ENCODE measurements at regions not wholly inside any gene's neighbourhood (a gene's known extent, or its start where the extent isn't known, plus 50 kb on each side); places are given as distances from the start of the nearest gene placed in this dataset.

DNA sequence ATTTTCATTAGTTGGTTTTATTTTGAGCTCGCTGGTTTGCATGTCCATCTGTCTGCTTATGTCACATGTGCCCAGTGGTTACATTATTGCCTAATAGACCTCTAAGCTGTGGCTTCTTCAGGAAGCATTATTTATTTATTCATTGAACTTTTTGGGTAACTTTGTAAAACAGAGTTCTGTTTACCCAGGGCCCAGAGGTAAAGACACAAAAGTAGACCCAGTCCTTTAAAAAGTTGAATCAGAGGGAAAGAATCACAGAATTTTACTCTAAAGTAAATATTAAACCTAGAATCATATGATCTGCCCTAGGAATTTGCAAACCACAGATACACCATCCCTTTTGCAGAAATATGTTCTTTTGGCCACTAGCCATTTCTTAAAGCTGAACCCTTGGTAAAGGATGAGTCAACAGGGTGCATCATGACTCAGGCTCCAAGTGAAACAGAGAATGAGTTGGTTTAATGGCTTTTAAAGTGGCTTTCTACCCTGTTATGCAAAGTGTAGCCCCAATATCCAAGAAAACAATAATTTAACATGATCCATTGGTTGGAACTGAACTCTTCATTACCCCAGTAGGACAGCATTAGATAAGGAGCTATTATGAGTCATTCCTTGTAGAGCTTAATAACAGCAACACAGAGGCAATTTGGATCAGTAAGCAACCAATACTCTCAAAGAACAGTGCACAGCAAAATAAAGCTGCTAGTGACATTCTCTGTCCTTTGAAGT is 236.3 kb downstream of the KCNJ2 start:
- Histone ChIP-seq H3K9me3 (no peaks in the 10 kb centered on the region), H3K4me3 (no peak overlapping the region), H3K4me1 (replicated peaks) (no peaks in the 10 kb centered on the region), H3K27me3 (replicated peaks; ENCODE audit: insufficient read depth) (no peaks in the 10 kb centered on the region), H3K27ac (no peak overlapping the region), H3K36me3 (no peaks in the 10 kb centered on the region)
- 83% methylated on average over 1 of the region's 1 CpG for WGBS
- TF ChIP-seq POLR2AphosphoS5 (IDR thresholded peaks at IDR 0.05) (no peak), POLR2A (IDR thresholded peaks at IDR 0.05) (no peak)
- TF ChIP-seq, protein P1, sequence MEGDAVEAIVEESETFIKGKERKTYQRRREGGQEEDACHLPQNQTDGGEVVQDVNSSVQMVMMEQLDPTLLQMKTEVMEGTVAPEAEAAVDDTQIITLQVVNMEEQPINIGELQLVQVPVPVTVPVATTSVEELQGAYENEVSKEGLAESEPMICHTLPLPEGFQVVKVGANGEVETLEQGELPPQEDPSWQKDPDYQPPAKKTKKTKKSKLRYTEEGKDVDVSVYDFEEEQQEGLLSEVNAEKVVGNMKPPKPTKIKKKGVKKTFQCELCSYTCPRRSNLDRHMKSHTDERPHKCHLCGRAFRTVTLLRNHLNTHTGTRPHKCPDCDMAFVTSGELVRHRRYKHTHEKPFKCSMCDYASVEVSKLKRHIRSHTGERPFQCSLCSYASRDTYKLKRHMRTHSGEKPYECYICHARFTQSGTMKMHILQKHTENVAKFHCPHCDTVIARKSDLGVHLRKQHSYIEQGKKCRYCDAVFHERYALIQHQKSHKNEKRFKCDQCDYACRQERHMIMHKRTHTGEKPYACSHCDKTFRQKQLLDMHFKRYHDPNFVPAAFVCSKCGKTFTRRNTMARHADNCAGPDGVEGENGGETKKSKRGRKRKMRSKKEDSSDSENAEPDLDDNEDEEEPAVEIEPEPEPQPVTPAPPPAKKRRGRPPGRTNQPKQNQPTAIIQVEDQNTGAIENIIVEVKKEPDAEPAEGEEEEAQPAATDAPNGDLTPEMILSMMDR (IDR thresholded peaks at IDR 0.05) = no peak
- intact Hi-C loops (cut with DNase I) = no loop called here
- no peak for DNase-seq (ENCODE audit: low spot score)

DNA sequence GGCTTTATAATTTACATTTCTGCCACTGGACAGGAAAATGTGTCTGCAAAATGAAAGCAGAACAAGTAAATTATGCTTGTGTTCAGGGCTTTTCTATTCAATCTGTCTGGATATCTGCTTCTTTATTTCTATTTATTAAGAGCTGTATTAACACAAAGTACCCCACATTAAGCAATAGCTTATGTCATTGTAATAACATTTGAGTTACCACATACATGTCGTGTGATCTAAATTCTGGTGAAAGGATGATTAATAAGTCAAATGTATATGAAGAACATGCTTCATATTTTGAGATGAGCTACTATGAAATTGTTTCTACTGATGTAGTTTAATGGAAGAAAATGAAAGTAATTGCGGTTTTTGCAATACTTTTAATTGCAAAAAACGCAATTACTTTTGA is 238.2 kb downstream of the KCNJ2 start:
- Histone ChIP-seq H3K27me3 (replicated peaks; ENCODE audit: insufficient read depth) (no peaks in the 10 kb centered on the region), H3K4me3 (no peak overlapping the region), H3K4me1 (replicated peaks) (no peaks in the 10 kb centered on the region), H3K9me3 (no peaks in the 10 kb centered on the region), H3K36me3 (no peaks in the 10 kb centered on the region), H3K27ac (no peak overlapping the region)
- 80% methylated on average over 3 of the region's 3 CpGs for WGBS
- TF ChIP-seq POLR2AphosphoS5 (IDR thresholded peaks at IDR 0.05) = no peak
- no peak for TF ChIP-seq POLR2A (IDR thresholded peaks at IDR 0.05)
- TF ChIP-seq, protein P1 (IDR thresholded peaks at IDR 0.05) = no peak
- DNase-seq (ENCODE audit: low spot score) = no peak
- intact Hi-C loops (cut with DNase I) = no loop called here

DNA sequence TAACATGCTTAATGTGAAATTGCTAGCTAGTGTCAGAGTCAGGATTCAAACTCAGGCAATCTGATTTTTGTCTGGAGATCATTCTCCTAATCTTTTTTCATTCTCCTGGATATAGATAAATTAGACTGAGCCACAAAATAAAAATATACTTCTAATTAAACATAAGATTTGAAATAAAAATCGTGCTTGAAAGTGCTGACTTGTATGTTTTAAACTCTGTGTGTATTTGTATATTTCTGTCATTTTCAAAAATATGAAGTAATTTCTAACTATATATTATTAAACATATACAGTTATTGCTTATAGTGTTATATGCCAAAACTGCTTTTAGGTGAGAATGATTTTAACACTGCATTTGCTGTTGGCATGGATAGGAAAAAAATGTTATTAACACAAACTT is 239.4 kb downstream of the KCNJ2 start:
- no peak for DNase-seq (ENCODE audit: low spot score)
- 93% methylated on average over 1 of the region's 1 CpG for WGBS
- intact Hi-C loops (cut with DNase I) = no loop called here
- Histone ChIP-seq H3K9me3 (no peaks in the 10 kb centered on the region), H3K36me3 (no peaks in the 10 kb centered on the region), H3K27ac (no peak overlapping the region), H3K27me3 (replicated peaks; ENCODE audit: insufficient read depth) (no peaks in the 10 kb centered on the region), H3K4me1 (replicated peaks) (no peaks in the 10 kb centered on the region), H3K4me3 (no peak overlapping the region)
- TF ChIP-seq POLR2AphosphoS5 (IDR thresholded peaks at IDR 0.05) (no peak), POLR2A (IDR thresholded peaks at IDR 0.05) (no peak)
- TF ChIP-seq, protein P1 (IDR thresholded peaks at IDR 0.05) = no peak

DNA sequence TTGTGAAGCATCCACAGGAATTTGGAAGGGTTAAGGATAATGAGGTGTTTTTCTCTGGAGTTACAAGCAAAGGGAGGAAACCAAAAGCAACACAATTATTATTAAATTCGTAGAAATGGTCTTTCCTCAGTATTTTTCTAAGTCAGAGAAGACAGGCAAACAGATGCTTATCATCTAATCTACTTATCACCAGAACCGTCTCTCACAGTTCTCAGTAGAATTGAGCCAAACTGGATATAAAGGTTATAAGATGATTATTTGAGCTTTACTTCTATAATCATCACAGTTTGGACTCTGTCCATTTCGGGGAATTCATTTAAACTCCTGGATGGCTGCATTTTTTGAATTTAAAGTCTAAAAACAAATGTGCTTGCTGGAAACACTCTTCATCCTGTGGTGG is 245.0 kb downstream of the KCNJ2 start:
- TF ChIP-seq POLR2AphosphoS5 (IDR thresholded peaks at IDR 0.05) (no peak), POLR2A (IDR thresholded peaks at IDR 0.05) (no peak)
- TF ChIP-seq, protein P1 (IDR thresholded peaks at IDR 0.05) = no peak
- Histone ChIP-seq H3K4me1 (replicated peaks) (no peaks in the 10 kb centered on the region), H3K4me3 (no peak overlapping the region), H3K27me3 (replicated peaks; ENCODE audit: insufficient read depth) (no peaks in the 10 kb centered on the region), H3K36me3 (no peaks in the 10 kb centered on the region), H3K27ac (no peak overlapping the region), H3K9me3 (no peaks in the 10 kb centered on the region)
- 24% methylated on average over 3 of the region's 3 CpGs for WGBS
- intact Hi-C loops (cut with DNase I) = no loop called here
- no peak for DNase-seq (ENCODE audit: low spot score)

DNA sequence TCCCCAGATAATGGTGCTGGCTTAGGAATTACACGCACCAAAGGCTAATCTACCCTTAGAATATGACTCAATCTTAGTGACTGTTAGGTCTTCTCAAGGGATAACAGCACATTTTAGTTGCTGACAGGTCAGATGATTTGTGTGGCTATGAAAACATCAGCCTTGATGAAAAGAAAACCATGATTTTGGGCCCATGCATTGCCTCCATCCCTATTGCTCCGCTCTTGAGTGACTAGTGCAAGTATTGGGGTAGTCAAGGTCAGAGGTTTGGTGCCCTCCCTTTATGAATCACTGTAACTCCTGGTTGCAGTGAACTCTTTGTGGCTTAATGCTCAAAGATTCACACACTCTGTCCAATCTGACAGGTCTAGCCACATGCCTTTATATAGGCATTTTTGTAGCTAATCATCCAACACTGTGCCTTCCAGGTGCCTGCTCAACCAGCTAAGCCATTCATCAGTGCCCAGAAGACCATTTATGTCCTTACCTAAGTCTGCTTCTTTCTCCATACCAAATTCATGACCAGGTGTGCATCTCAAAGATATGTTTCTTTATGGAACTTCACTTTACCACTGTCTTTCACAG is 251.6 kb downstream of the KCNJ2 start:
- TF ChIP-seq, protein P1 (IDR thresholded peaks at IDR 0.05) = no peak
- TF ChIP-seq POLR2AphosphoS5 (IDR thresholded peaks at IDR 0.05) = no peak
- TF ChIP-seq POLR2A (IDR thresholded peaks at IDR 0.05) = no peak
- intact Hi-C loops (cut with DNase I) = no loop called here
- WGBS = 96% methylated on average over 2 of the region's 2 CpGs
- DNase-seq (ENCODE audit: low spot score) = no peak
- Histone ChIP-seq H3K36me3 (no peaks in the 10 kb centered on the region), H3K27me3 (replicated peaks; ENCODE audit: insufficient read depth) (no peaks in the 10 kb centered on the region), H3K4me1 (replicated peaks) (no peaks in the 10 kb centered on the region), H3K9me3 (no peaks in the 10 kb centered on the region), H3K27ac (no peak overlapping the region), H3K4me3 (no peak overlapping the region)
